ENCODE measurements at regions not wholly inside any gene's neighbourhood (a gene's known extent, or its start where the extent isn't known, plus 50 kb on each side); places are given as distances from the start of the nearest gene placed in this dataset.

GRCh38 chr5:174376056-174376455 is 330.6 kb downstream of the NSG2 start:
- H3K27ac ChIP-seq (replicated peaks) = no peak overlapping the region
- TF ChIP-seq GABPA (IDR thresholded peaks at IDR 0.05; ENCODE audit: low read depth) (no peak), CTCF (IDR thresholded peaks at IDR 0.05; ENCODE audit: insufficient read depth, low read length) (no peak), SPI1 (IDR thresholded peaks at IDR 0.05; ENCODE audit: borderline replicate concordance, low read depth) (no peak), REST (IDR thresholded peaks at IDR 0.05; ENCODE audit: insufficient replicate concordance, low read depth) (no peak), POLR2AphosphoS5 (IDR thresholded peaks at IDR 0.05; ENCODE audit: low read depth) (no peak)
- H3K4me3 ChIP-seq (replicated peaks; ENCODE audit: insufficient read depth, low read length) = no peak overlapping the region
- H3K27me3 ChIP-seq (ENCODE audit: insufficient read depth, poor library complexity, severe bottlenecking) = no peaks in the 10 kb centered on the region
- DNase-seq (ENCODE audit: low read depth in 1 of 2, low spot score in 1 of 2) = no peak

GRCh38 chr5:174376726-174377373 is 331.3 kb downstream of the NSG2 start:
- no peak for TF ChIP-seq GABPA (IDR thresholded peaks at IDR 0.05; ENCODE audit: low read depth)
- TF ChIP-seq SPI1 (IDR thresholded peaks at IDR 0.05; ENCODE audit: borderline replicate concordance, low read depth) = no peak
- TF ChIP-seq REST (IDR thresholded peaks at IDR 0.05; ENCODE audit: insufficient replicate concordance, low read depth) = no peak
- no peak for TF ChIP-seq POLR2AphosphoS5 (IDR thresholded peaks at IDR 0.05; ENCODE audit: low read depth)
- TF ChIP-seq CTCF (IDR thresholded peaks at IDR 0.05; ENCODE audit: insufficient read depth, low read length) = no peak
- DNase-seq (ENCODE audit: low read depth in 1 of 2, low spot score in 1 of 2) = no peak
- Histone ChIP-seq H3K4me3 (replicated peaks; ENCODE audit: insufficient read depth, low read length) (no peak overlapping the region), H3K27ac (replicated peaks) (no peak overlapping the region), H3K27me3 (ENCODE audit: insufficient read depth, poor library complexity, severe bottlenecking) (no peaks in the 10 kb centered on the region)

- Histone ChIP-seq H3K27ac (replicated peaks) (no peak overlapping the region), H3K4me3 (replicated peaks; ENCODE audit: insufficient read depth, low read length) (no peak overlapping the region), H3K27me3 (ENCODE audit: insufficient read depth, poor library complexity, severe bottlenecking) (no peaks in the 10 kb centered on the region)
- no peak for TF ChIP-seq REST (IDR thresholded peaks at IDR 0.05; ENCODE audit: insufficient replicate concordance, low read depth)
- no peak for DNase-seq (ENCODE audit: low read depth in 1 of 2, low spot score in 1 of 2)
Measured at GRCh38 chr5:174378121-174378874, 332.8 kb downstream of the NSG2 start.
